ENCODE measurements at regions not wholly inside any gene's neighbourhood (a gene's known extent, or its start where the extent isn't known, plus 50 kb on each side); places are given as distances from the start of the nearest gene placed in this dataset.
"Not testable (repeated sequence)": the region's sequence is repeated elsewhere in the genome, so short reads cannot be mapped to it uniquely, and the experiment has no call there.

- ATAC-seq, result not testable (repeated sequence)
Measured at GRCh38 chr9:65416948-65417347, 131.9 kb upstream of the FOXD4L5 start.

GRCh38 chr9:65414249-65414648 is 129.2 kb upstream of the FOXD4L5 start:
- not testable (repeated sequence) for ATAC-seq

GRCh38 chr9:65413371-65413770 is 128.4 kb upstream of the FOXD4L5 start:
- not testable (repeated sequence) for ATAC-seq

- ATAC-seq, result no peak
Measured at GRCh38 chr9:65411901-65412300, 126.9 kb upstream of the FOXD4L5 start.

GRCh38 chr9:65411336-65411735 is 126.3 kb upstream of the FOXD4L5 start:
- ATAC-seq, result no peak

- no peak for ATAC-seq
Measured at GRCh38 chr9:65410926-65411325, 125.9 kb upstream of the FOXD4L5 start.

- no peak for ATAC-seq
Measured at GRCh38 chr9:65409471-65409980, 124.5 kb upstream of the FOXD4L5 start.

GRCh38 chr9:65408806-65409205 is 123.8 kb upstream of the FOXD4L5 start:
- not testable (repeated sequence) for ATAC-seq

GRCh38 chr9:65406625-65407024 is 121.6 kb upstream of the FOXD4L5 start:
- ATAC-seq, result not testable (repeated sequence)

- not testable (repeated sequence) for ATAC-seq
Measured at GRCh38 chr9:65405766-65406165, 120.8 kb upstream of the FOXD4L5 start.

- no peak for ATAC-seq
Measured at GRCh38 chr9:65405253-65405652, 120.2 kb upstream of the FOXD4L5 start.

GRCh38 chr9:65404232-65405006 is 119.4 kb upstream of the FOXD4L5 start:
- ATAC-seq, result no peak

- ATAC-seq, result no peak
Measured at GRCh38 chr9:65403721-65404120, 118.7 kb upstream of the FOXD4L5 start.

- not testable (repeated sequence) for ATAC-seq
Measured at GRCh38 chr9:65403072-65403471, 118.1 kb upstream of the FOXD4L5 start.

- not testable (repeated sequence) for ATAC-seq
Measured at GRCh38 chr9:65402206-65402870, 117.3 kb upstream of the FOXD4L5 start.

GRCh38 chr9:65401456-65402045 is 116.5 kb upstream of the FOXD4L5 start:
- ATAC-seq, result not testable (repeated sequence)

- no peak for ATAC-seq
Measured at GRCh38 chr9:65400886-65401285, 115.9 kb upstream of the FOXD4L5 start.

- not testable (repeated sequence) for ATAC-seq
Measured at GRCh38 chr9:65397763-65398719, 113.0 kb upstream of the FOXD4L5 start.

GRCh38 chr9:65397226-65397625 is 112.2 kb upstream of the FOXD4L5 start:
- ATAC-seq, result not testable (repeated sequence)

GRCh38 chr9:65396601-65397000 is 111.6 kb upstream of the FOXD4L5 start:
- not testable (repeated sequence) for ATAC-seq

GRCh38 chr9:65395789-65396188 is 110.8 kb upstream of the FOXD4L5 start:
- not testable (repeated sequence) for ATAC-seq

- not testable (repeated sequence) for ATAC-seq
Measured at GRCh38 chr9:65395121-65395520, 110.1 kb upstream of the FOXD4L5 start.

Data from activated CD4-positive, CD25-positive, alpha-beta regulatory T cell treated with anti-CD3 and anti-CD28 coated beads, Interleukin-2, amount 50 U/mL, for 24 hours (primary cell).